K562 (cell line): ENCODE measurements at regions not wholly inside any gene's neighbourhood (a gene's known extent, or its start where the extent isn't known, plus 50 kb on each side); places are given as distances from the start of the nearest gene placed in this dataset.

ENCODE experiments used
- ATAC-seq: fragments of 200-7000 bp; cut with Tn5 transposase; 3 replicates; pipeline ENCODE4 v1.9.1; 2020; ENCODE audit warnings: moderate library complexity
- BruUV-seq: library from RNA; stranded (reverse); fragments of 400-500 nt; replicated peaks from 2 replicates; lab custom pipeline; 2021; lab: Mats Ljungman, UMichigan
- CTCF ChIA-PET: fragments of 300-600 bp; formaldehyde crosslinking; extraction: SDS; loops from one replicate; lab custom pipeline; 2021; ENCODE audit warnings: low intra/inter-chr PET ratio; lab: Yijun Ruan, JAX
- POLR2A ChIA-PET: fragments of 300-600, 350-650 bp; sonication (Branson Sonifier 250); formaldehyde crosslinking; extraction: SDS; loops from one replicate; lab custom pipeline; 2021; ENCODE audit warnings: antibody characterized with exemption, inconsistent platforms; lab: Yijun Ruan, JAX
- DNase-seq, 4 experiments: peaks; one replicate each; pipeline versions ENCODE4 v3.0.0 to v3.0.0-alpha.2; 2011 to 2018; ENCODE audit warnings: low spot score in 3 of 4, mixed read lengths in 3 of 4; ENCODE audit errors: extremely low read depth in 1 of 4
- FAIRE-seq: peaks from 2 replicates; lab custom pipeline; 2011; peaks lifted over from hg19 to GRCh38; lab: Jason Lieb, UNC
- H2AFZ ChIP-seq: 2 replicates; pipeline ENCODE4 v1.6.0; 2011; ENCODE audit warnings: low read depth, low read length, control low read depth, inconsistent platforms
- H3K27ac ChIP-seq: fragments of 200-600 bp; 3 replicates; pipeline ENCODE4 v1.8.0; 2011; ENCODE audit warnings: low read depth, mild to moderate bottlenecking, control low read depth, inconsistent platforms, low read length, moderate library complexity, mixed read lengths; ENCODE audit errors: extremely low read depth
- H3K27me3 ChIP-seq, 2 experiments: fragments of 300-600 bp in 1 of 2; 2 replicates in 1 of 2; 3 replicates in 1 of 2; pipeline versions ENCODE4 v1.6.0 to v1.8.0; 2011; ENCODE audit warnings: inconsistent platforms in 2 of 2, low read length in 2 of 2, mild to moderate bottlenecking in 1 of 2, mixed read lengths in 1 of 2, moderate library complexity in 1 of 2; ENCODE audit not compliant: control insufficient read depth in 2 of 2, insufficient read depth in 2 of 2
- H3K36me3 ChIP-seq: fragments of 300-600 bp; 3 replicates; pipeline ENCODE4 v1.8.0; 2011; ENCODE audit warnings: mild to moderate bottlenecking, low read length, inconsistent platforms; ENCODE audit not compliant: control insufficient read depth, insufficient read depth
- H3K4me1 ChIP-seq, 2 experiments: fragments of 200-600 bp in 1 of 2; replicated peaks in 1 of 2; 2 replicates in 1 of 2; 3 replicates in 1 of 2; pipeline versions ENCODE4 v1.5.1 to v1.8.0; 2011; ENCODE audit warnings: inconsistent platforms in 2 of 2, low read length in 2 of 2, mild to moderate bottlenecking in 1 of 2, mixed read lengths in 1 of 2, moderate library complexity in 1 of 2; ENCODE audit not compliant: control insufficient read depth in 2 of 2, insufficient read depth in 2 of 2
- H3K4me2 ChIP-seq: 2 replicates; pipeline ENCODE4 v1.6.1; 2011; ENCODE audit warnings: low read length, control low read depth, inconsistent platforms, mixed read lengths; ENCODE audit not compliant: insufficient read depth
- H3K4me3 ChIP-seq: fragments of 200-600 bp; sonication (generic), shearing (Covaris generic); 2 replicates; pipeline ENCODE4 v1.5.1; 2016; ENCODE audit warnings: control low read depth, inconsistent platforms
- H3K79me2 ChIP-seq: fragments of 200-600 bp; 3 replicates; pipeline ENCODE4 v1.8.0; 2011; ENCODE audit warnings: low read length, inconsistent platforms; ENCODE audit not compliant: control insufficient read depth, insufficient read depth
- H3K9ac ChIP-seq, 2 experiments: 2 replicates each; pipeline versions ENCODE4 v1.6.0 to v1.6.1; 2011; ENCODE audit warnings: low read depth in 2 of 2, low read length in 2 of 2, control low read depth in 1 of 2, inconsistent platforms in 1 of 2, mild to moderate bottlenecking in 1 of 2, mixed read lengths in 1 of 2; ENCODE audit not compliant: insufficient read depth in 1 of 2
- H3K9me1 ChIP-seq: one replicate; pipeline ENCODE4 v1.6.0; 2011; ENCODE audit warnings: inconsistent platforms, mild to moderate bottlenecking, low read length, moderate library complexity; ENCODE audit not compliant: control insufficient read depth, insufficient read depth
- H3K9me3 ChIP-seq: replicated peaks from 2 replicates; pipeline ENCODE4 v1.5.1; 2011; ENCODE audit warnings: low read depth, low read length, inconsistent platforms; ENCODE audit not compliant: control insufficient read depth, insufficient read depth
- H4K20me1 ChIP-seq: replicated peaks from 2 replicates; pipeline ENCODE4 v1.6.1; 2011; ENCODE audit warnings: low read length, inconsistent platforms, mixed read lengths; ENCODE audit not compliant: control insufficient read depth, insufficient read depth
- ASH1L ChIP-seq: fragments of 450-650 bp; IDR thresholded peaks from 2 replicates; pipeline ENCODE4 v1.6.1; 2018; ENCODE audit warnings: borderline replicate concordance, mild to moderate bottlenecking, low read depth; ENCODE audit not compliant: partially characterized antibody
- ATF3 ChIP-seq, 2 experiments: fragments of 450-650 bp in 1 of 2; sonication (generic) in 1 of 2; formaldehyde crosslinking in 1 of 2; IDR thresholded peaks in 1 of 2; conservative IDR thresholded peaks in 1 of 2; 2 replicates each; pipeline versions ENCODE4 v1.6.1 to v1.8.1; 2016 to 2023; ENCODE audit warnings: mild to moderate bottlenecking in 2 of 2, moderate library complexity in 2 of 2, inconsistent platforms in 1 of 2, missing genetic modification reagents in 1 of 2
- NFYB ChIP-seq: IDR thresholded peaks from 2 replicates; pipeline ENCODE4 v1.6.1; 2011; ENCODE audit warnings: mild to moderate bottlenecking, moderate library complexity; ENCODE audit not compliant: insufficient read length; ENCODE audit errors: extremely low read depth
- RBM25 ChIP-seq: fragments of 200-400 bp; formaldehyde crosslinking; IDR thresholded peaks from 2 replicates; pipeline ENCODE4 v1.6.1; 2018; ENCODE audit warnings: low read length, low read depth, moderate library complexity; ENCODE audit not compliant: severe bottlenecking
- SAFB ChIP-seq: fragments of 200-400 bp; formaldehyde crosslinking; IDR thresholded peaks from 2 replicates; pipeline ENCODE4 v1.6.1; 2017; ENCODE audit warnings: low read depth, low read length, borderline replicate concordance
- SRSF9 ChIP-seq: fragments of 200-400 bp; formaldehyde crosslinking; IDR thresholded peaks from 2 replicates; pipeline ENCODE4 v1.6.1; 2017; ENCODE audit warnings: low read depth, low read length, borderline replicate concordance
- WGBS: fragments of 100-300 bp; shearing (Covaris generic); methylation state at CpG from one replicate; pipeline ENCODE4 v1.1.6; 2016; ENCODE audit warnings: low coverage, mixed read lengths; ENCODE audit not compliant: insufficient coverage; ENCODE audit errors: missing lambda C conversion rate; 5-methylcytosine and 5-hydroxymethylcytosine counted together
- in situ Hi-C: fragments of 300-500 bp; cut with MboI; formaldehyde crosslinking; loops from 4 replicates; pipeline ENCODE4 v1.15.0; 2018; ENCODE audit warnings: inconsistent platforms, mixed read lengths
- intact Hi-C: fragments of 100-400 bp; cut with micrococcal nuclease; formaldehyde crosslinking; loops from 2 replicates; pipeline ENCODE4 v1.14.2; 2022

- TF ChIP-seq NFYB (peak; percentile 68), SAFB (no peak), ASH1L (peak; percentile 64), RBM25 (peak; percentile 10)
- TF ChIP-seq, all 486 proteins: peak for 3
- Histone ChIP-seq H3K4me3 (no peak overlapping the region), H2AFZ (no peak overlapping the region), H3K9me3 (no peaks in the 10 kb centered on the region), H4K20me1 (no peaks in the 10 kb centered on the region), H3K4me2 (no peak overlapping the region), H3K79me2 (no peaks in the 10 kb centered on the region), H3K9me1 (no peaks in the 10 kb centered on the region), H3K27ac (no peak overlapping the region), H3K4me1 (no peaks in the 10 kb centered on the region), H3K9ac (no peak overlapping the region), H3K36me3 (no peaks in the 10 kb centered on the region), H3K27me3 (peaks cover 16 to 53% of the 10 kb centered on the region in 2 experiments; a peak in 4 of 5 replicates)
- CTCF ChIA-PET: no interaction called here
- BruUV-seq: no TSS peak
- ATAC-seq: peak; percentile 97
- POLR2A ChIA-PET: no interaction called here
- DNase-seq: peak; percentile 12 to 77 (median 33)
- intact Hi-C loops: no loop called here
- 12% methylated on average over 7 of the region's 7 CpGs for WGBS
- in situ Hi-C loops: no loop called here
- FAIRE-seq: no peak
Measured at GRCh38 chr12:125247477-125247876, 182.2 kb downstream of the AACS start.

GRCh38 chr12:125249066-125249824 is 184.0 kb downstream of the AACS start:
- Histone ChIP-seq H2AFZ (no peak overlapping the region), H3K9me3 (no peaks in the 10 kb centered on the region), H3K36me3 (no peaks in the 10 kb centered on the region), H3K4me3 (no peak overlapping the region), H3K27ac (no peak overlapping the region), H3K9ac (no peak overlapping the region), H3K9me1 (no peaks in the 10 kb centered on the region), H3K79me2 (no peaks in the 10 kb centered on the region), H4K20me1 (no peaks in the 10 kb centered on the region), H3K27me3 (peaks cover 17 to 56% of the 10 kb centered on the region in 2 experiments; a peak in 4 of 5 replicates), H3K4me2 (no peak overlapping the region), H3K4me1 (no peaks in the 10 kb centered on the region)
- intact Hi-C loops: no loop called here
- no TSS peak for BruUV-seq
- in situ Hi-C loops: no loop called here
- FAIRE-seq (no peak), DNase-seq (no peak), ATAC-seq (no peak)
- TF ChIP-seq ATF3 (IDR thresholded peaks at IDR 0.05) (0 out of 2 replicates have a peak, but pooled peaks have one; percentile 14), ATF3 (CRISPR knock-in tag; conservative IDR thresholded peaks at IDR 0.05) (no peak), SRSF9 (no peak)
- WGBS: 1% methylated on average over 13 of the region's 13 CpGs
- POLR2A ChIA-PET: interaction anchor here (0.6 to 0.9 kb wide), 2 partner anchors 9 to 76 kb away, joined by 3 read pairs; no protein-coding TSS in a partner anchor
- CTCF ChIA-PET: no interaction called here
